ENCODE measurements at regions not wholly inside any gene's neighbourhood (a gene's known extent, or its start where the extent isn't known, plus 50 kb on each side); places are given as distances from the start of the nearest gene placed in this dataset.
A peak's percentile ranks its signal among the peaks of the same experiment; 100 is the strongest.

DNA sequence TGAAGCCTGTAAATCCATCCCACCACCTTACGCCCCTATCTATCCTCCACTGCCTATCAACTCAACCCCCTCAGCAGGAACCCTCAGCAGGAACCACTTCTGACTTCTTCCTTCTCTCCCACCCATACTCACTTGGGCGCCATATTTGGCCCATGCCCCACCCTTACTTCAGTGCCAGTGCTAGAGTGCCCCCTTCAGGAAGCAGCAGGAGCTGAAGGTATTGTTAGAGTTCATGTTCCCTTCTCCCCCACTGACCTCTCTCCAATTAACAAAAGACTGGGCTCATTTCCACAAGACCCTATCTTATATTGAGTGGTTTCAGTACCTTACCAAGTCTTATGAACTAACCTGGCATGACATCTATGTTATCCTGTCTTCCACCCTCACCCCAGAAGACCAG lies 363.1 kb upstream of the SLIT2 start:
- TF ChIP-seq, protein P1, sequence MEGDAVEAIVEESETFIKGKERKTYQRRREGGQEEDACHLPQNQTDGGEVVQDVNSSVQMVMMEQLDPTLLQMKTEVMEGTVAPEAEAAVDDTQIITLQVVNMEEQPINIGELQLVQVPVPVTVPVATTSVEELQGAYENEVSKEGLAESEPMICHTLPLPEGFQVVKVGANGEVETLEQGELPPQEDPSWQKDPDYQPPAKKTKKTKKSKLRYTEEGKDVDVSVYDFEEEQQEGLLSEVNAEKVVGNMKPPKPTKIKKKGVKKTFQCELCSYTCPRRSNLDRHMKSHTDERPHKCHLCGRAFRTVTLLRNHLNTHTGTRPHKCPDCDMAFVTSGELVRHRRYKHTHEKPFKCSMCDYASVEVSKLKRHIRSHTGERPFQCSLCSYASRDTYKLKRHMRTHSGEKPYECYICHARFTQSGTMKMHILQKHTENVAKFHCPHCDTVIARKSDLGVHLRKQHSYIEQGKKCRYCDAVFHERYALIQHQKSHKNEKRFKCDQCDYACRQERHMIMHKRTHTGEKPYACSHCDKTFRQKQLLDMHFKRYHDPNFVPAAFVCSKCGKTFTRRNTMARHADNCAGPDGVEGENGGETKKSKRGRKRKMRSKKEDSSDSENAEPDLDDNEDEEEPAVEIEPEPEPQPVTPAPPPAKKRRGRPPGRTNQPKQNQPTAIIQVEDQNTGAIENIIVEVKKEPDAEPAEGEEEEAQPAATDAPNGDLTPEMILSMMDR (conservative IDR thresholded peaks at IDR 0.05; ENCODE audit: low read depth, low read length) = peak; percentile 33; the same call in 1 of the 2 replicates
- no peak for TF ChIP-seq EZH2 (IDR thresholded peaks at IDR 0.05; ENCODE audit: borderline replicate concordance, low read depth, low read length, poor library complexity, severe bottlenecking)
